ENCODE measurements at regions not wholly inside any gene's neighbourhood (a gene's known extent, or its start where the extent isn't known, plus 50 kb on each side); places are given as distances from the start of the nearest gene placed in this dataset.

- TF ChIP-seq, protein P1, sequence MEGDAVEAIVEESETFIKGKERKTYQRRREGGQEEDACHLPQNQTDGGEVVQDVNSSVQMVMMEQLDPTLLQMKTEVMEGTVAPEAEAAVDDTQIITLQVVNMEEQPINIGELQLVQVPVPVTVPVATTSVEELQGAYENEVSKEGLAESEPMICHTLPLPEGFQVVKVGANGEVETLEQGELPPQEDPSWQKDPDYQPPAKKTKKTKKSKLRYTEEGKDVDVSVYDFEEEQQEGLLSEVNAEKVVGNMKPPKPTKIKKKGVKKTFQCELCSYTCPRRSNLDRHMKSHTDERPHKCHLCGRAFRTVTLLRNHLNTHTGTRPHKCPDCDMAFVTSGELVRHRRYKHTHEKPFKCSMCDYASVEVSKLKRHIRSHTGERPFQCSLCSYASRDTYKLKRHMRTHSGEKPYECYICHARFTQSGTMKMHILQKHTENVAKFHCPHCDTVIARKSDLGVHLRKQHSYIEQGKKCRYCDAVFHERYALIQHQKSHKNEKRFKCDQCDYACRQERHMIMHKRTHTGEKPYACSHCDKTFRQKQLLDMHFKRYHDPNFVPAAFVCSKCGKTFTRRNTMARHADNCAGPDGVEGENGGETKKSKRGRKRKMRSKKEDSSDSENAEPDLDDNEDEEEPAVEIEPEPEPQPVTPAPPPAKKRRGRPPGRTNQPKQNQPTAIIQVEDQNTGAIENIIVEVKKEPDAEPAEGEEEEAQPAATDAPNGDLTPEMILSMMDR (IDR thresholded peaks at IDR 0.05) = no peak
- DNase-seq (ENCODE audit: low spot score) = no peak
- ATAC-seq (ENCODE audit: low FRiP score) = no peak
Observed at GRCh38 chr7:138254444-138254843, 178.2 kb downstream of the AKR1D1 start.

GRCh38 chr7:138257459-138258196, 181.4 kb downstream of the AKR1D1 start:
- DNase-seq (ENCODE audit: low spot score) (peak; percentile 31), ATAC-seq (ENCODE audit: low FRiP score) (peak; percentile 88)
- TF ChIP-seq, protein P1 (IDR thresholded peaks at IDR 0.05) = no peak

- TF ChIP-seq, protein P1 (IDR thresholded peaks at IDR 0.05) = no peak
- DNase-seq (ENCODE audit: low spot score) (no peak), ATAC-seq (ENCODE audit: low FRiP score) (no peak)
Observed at GRCh38 chr7:138258197-138258559, 181.9 kb downstream of the AKR1D1 start.

GRCh38 chr7:138259675-138260074, 183.4 kb downstream of the AKR1D1 start:
- no peak for ATAC-seq (ENCODE audit: low FRiP score)
- TF ChIP-seq, protein P1 (IDR thresholded peaks at IDR 0.05) = no peak
- DNase-seq (ENCODE audit: low spot score) = no peak

GRCh38 chr7:138267934-138268333, 191.7 kb downstream of the AKR1D1 start:
- no peak for DNase-seq (ENCODE audit: low spot score)
- ATAC-seq (ENCODE audit: low FRiP score) = no peak
- TF ChIP-seq, protein P1 (IDR thresholded peaks at IDR 0.05) = no peak

DNA sequence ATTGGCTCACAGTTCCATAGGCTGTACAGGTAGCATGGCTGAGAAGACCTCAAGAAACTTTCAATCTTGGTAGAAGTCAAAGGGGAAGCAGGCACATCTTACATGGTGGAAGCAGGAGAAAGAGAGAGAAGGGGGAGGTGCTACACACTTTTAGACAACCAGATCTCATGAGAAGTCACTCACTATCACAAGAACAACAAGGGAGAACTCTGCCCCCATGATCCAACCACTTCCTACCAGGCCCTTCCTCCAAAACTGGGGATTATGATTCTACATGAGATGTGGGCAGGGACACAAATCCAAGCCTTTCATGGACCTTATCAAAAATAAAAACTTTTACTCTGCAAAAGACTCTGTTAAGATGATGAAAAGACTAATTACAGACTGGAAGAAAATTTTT, 183.2 kb upstream of the TRIM24 start:
- TF ChIP-seq, protein P1 (IDR thresholded peaks at IDR 0.05) = no peak
- no peak for DNase-seq (ENCODE audit: low spot score)
- no peak for ATAC-seq (ENCODE audit: low FRiP score)

DNA sequence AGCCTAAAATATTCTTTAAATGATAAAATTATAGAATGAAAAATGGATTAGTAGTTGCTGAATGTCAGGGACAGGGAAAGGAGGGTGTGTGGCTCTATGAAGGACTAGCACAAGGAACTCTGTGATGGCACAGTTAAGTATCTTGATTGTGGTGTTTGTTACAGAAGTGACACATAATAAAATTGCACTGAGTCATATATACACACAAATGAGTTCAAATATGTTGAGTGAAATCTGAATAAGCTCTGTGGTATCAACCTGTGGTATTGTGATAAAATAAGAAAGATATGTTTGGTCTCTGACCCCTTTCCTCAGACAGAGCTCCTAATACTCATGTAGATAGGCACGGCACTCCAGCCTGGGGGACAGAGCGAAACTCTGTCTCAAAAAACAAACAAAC, 181.5 kb upstream of the TRIM24 start:
- ATAC-seq (ENCODE audit: low FRiP score) (no peak), DNase-seq (ENCODE audit: low spot score) (no peak)
- TF ChIP-seq, protein P1 (IDR thresholded peaks at IDR 0.05) = no peak

Data from omental fat pad (tissue), 3 donors.